ENCODE measurements at regions not wholly inside any gene's neighbourhood (a gene's known extent, or its start where the extent isn't known, plus 50 kb on each side); places are given as distances from the start of the nearest gene placed in this dataset.
"Not testable (repeated sequence)": the region's sequence is repeated elsewhere in the genome, so short reads cannot be mapped to it uniquely, and the experiment has no call there.

- DNase-seq, result no peak
These were observed 68.3 kb downstream of the DYRK2 start for GRCh38 chr12:67716817-67717216.

- not testable (repeated sequence) for DNase-seq
These were observed 70.8 kb downstream of the DYRK2 start for GRCh38 chr12:67719303-67719702.

- DNase-seq, result no peak
These were observed 71.9 kb downstream of the DYRK2 start for GRCh38 chr12:67720351-67720856.

- no peak for DNase-seq
These were observed 72.7 kb downstream of the DYRK2 start for GRCh38 chr12:67721248-67721647.

GRCh38 chr12:67722296-67722695, 73.8 kb downstream of the DYRK2 start:
- DNase-seq, result no peak

GRCh38 chr12:67726868-67727267, 78.3 kb downstream of the DYRK2 start:
- no peak for DNase-seq

GRCh38 chr12:67727702-67728666, 79.4 kb downstream of the DYRK2 start:
- DNase-seq, result no peak

GRCh38 chr12:67732857-67733256, 84.3 kb downstream of the DYRK2 start:
- no peak for DNase-seq

- no peak for DNase-seq
These were observed 87.3 kb downstream of the DYRK2 start for GRCh38 chr12:67735868-67736267.

GRCh38 chr12:67740711-67741110, 92.2 kb downstream of the DYRK2 start:
- DNase-seq, result no peak

GRCh38 chr12:67741270-67741669, 92.7 kb downstream of the DYRK2 start:
- DNase-seq, result no peak

- DNase-seq, result no peak
These were observed 93.9 kb downstream of the DYRK2 start for GRCh38 chr12:67742461-67742860.

GRCh38 chr12:67747869-67748742, 99.6 kb downstream of the DYRK2 start:
- no peak for DNase-seq

GRCh38 chr12:67748743-67749040, 100.1 kb downstream of the DYRK2 start:
- no peak for DNase-seq

- peak; percentile 26 for DNase-seq
These were observed 102.1 kb downstream of the DYRK2 start for GRCh38 chr12:67750513-67751183.

- no peak for DNase-seq
These were observed 102.9 kb downstream of the DYRK2 start for GRCh38 chr12:67751381-67751928.

GRCh38 chr12:67752226-67752732, 103.7 kb downstream of the DYRK2 start:
- no peak for DNase-seq

- no peak for DNase-seq
These were observed 106.6 kb downstream of the DYRK2 start for GRCh38 chr12:67754933-67755697.

GRCh38 chr12:67757651-67758050, 109.1 kb downstream of the DYRK2 start:
- DNase-seq, result peak; percentile 42

GRCh38 chr12:67758119-67758518, 109.6 kb downstream of the DYRK2 start:
- peak; percentile 58 for DNase-seq

GRCh38 chr12:67758521-67758920, 110.0 kb downstream of the DYRK2 start:
- no peak for DNase-seq

GRCh38 chr12:67759829-67760228, 111.3 kb downstream of the DYRK2 start:
- DNase-seq, result no peak

Data from NCI-H2171 (cell line).